OCI-LY1 (cell line): ENCODE measurements at regions not wholly inside any gene's neighbourhood (a gene's known extent, or its start where the extent isn't known, plus 50 kb on each side); places are given as distances from the start of the nearest gene placed in this dataset.

ENCODE experiments used
- H2AFZ ChIP-seq: fragments of 200-600 bp; sonication (generic), shearing (Covaris generic); 2 replicates; pipeline ENCODE4 v1.6.0; 2014; ENCODE audit warnings: antibody characterized with exemption, mild to moderate bottlenecking, low read length
- H3F3A ChIP-seq: fragments of 200-600 bp; sonication (generic), shearing (Covaris generic); 2 replicates; pipeline ENCODE4 v1.6.0; 2014; ENCODE audit warnings: mild to moderate bottlenecking, antibody characterized with exemption, low read length, moderate library complexity; ENCODE audit not compliant: insufficient read depth
- H3K27ac ChIP-seq: fragments of 200-600 bp; sonication (generic); 2 replicates; pipeline ENCODE4 v1.5.1; 2014; ENCODE audit warnings: low read length, mixed run types, mild to moderate bottlenecking, low read depth; ENCODE audit not compliant: poor library complexity, severe bottlenecking
- H3K27me3 ChIP-seq: fragments of 200-600 bp; sonication (generic); 2 replicates; pipeline ENCODE4 v1.6.0; 2014; ENCODE audit warnings: antibody characterized with exemption, mild to moderate bottlenecking, low read length, moderate library complexity; ENCODE audit not compliant: insufficient read depth
- H3K36me3 ChIP-seq: fragments of 200-600 bp; sonication (generic); 2 replicates; pipeline ENCODE4 v1.6.1; 2014; ENCODE audit warnings: mild to moderate bottlenecking, antibody characterized with exemption, low read length, moderate library complexity, mixed read lengths; ENCODE audit not compliant: insufficient read depth
- H3K4me1 ChIP-seq: fragments of 200-600 bp; sonication (generic); 2 replicates; pipeline ENCODE4 v1.5.1; 2014; ENCODE audit warnings: mild to moderate bottlenecking, low read length, moderate library complexity; ENCODE audit not compliant: insufficient read depth, severe bottlenecking
- H3K4me2 ChIP-seq: fragments of 200-600 bp; sonication (generic), shearing (Covaris generic); 2 replicates; pipeline ENCODE4 v1.6.1; 2014; ENCODE audit warnings: low read length
- H3K4me3 ChIP-seq: fragments of 200-600 bp; sonication (generic); 2 replicates; pipeline ENCODE4 v1.5.1; 2014; ENCODE audit warnings: low read length, low read depth, mild to moderate bottlenecking, mixed read lengths; ENCODE audit not compliant: poor library complexity, severe bottlenecking
- H3K79me2 ChIP-seq: fragments of 200-600 bp; shearing (Covaris generic); 2 replicates; pipeline ENCODE4 v1.6.1; 2016; ENCODE audit warnings: mixed run types, low read length, mixed read lengths; ENCODE audit not compliant: insufficient read depth
- H3K9ac ChIP-seq: fragments of 200-600 bp; sonication (generic), shearing (Covaris generic); 2 replicates; pipeline ENCODE4 v1.6.1; 2014; ENCODE audit warnings: mild to moderate bottlenecking, low read length, mixed read lengths
- H3K9me2 ChIP-seq: fragments of 200-600 bp; sonication (generic), shearing (Covaris generic); 2 replicates; pipeline ENCODE4 v1.6.1; 2014; ENCODE audit warnings: low read depth, mild to moderate bottlenecking, low read length, mixed read lengths
- H3K9me3 ChIP-seq: fragments of 200-600 bp; shearing (Covaris generic); 2 replicates; pipeline ENCODE4 v1.6.1; 2014; ENCODE audit warnings: low read length, mixed read lengths
- H4K20me1 ChIP-seq: fragments of 200-600 bp; sonication (generic), shearing (Covaris generic); 2 replicates; pipeline ENCODE4 v1.6.0; 2016; ENCODE audit warnings: mild to moderate bottlenecking, low read length; ENCODE audit not compliant: insufficient read depth
- CTCF ChIP-seq: fragments of 200-600 bp; sonication (generic), shearing (Covaris generic); IDR thresholded peaks from 2 replicates; pipeline ENCODE4 v1.5.1; 2017; ENCODE audit warnings: mild to moderate bottlenecking, antibody characterized with exemption, low read length, moderate library complexity, mixed read lengths
- EZH2 ChIP-seq: fragments of 200-600 bp; sonication (generic), shearing (Covaris generic); IDR thresholded peaks from 2 replicates; pipeline ENCODE4 v1.8.0; 2017; ENCODE audit warnings: borderline replicate concordance, mixed run types, mild to moderate bottlenecking, antibody characterized with exemption, low read length, moderate library complexity, mixed read lengths

- TF ChIP-seq CTCF, result no peak
- TF ChIP-seq EZH2, result no peak
- Histone ChIP-seq H3K27ac (no peak overlapping the region), H2AFZ (no peak overlapping the region), H3K9me3 (no peaks in the 10 kb centered on the region), H3K9me2 (no peaks in the 10 kb centered on the region), H3K27me3 (no peaks in the 10 kb centered on the region), H3K4me1 (no peaks in the 10 kb centered on the region), H3K79me2 (no peaks in the 10 kb centered on the region), H3K4me3 (no peak overlapping the region), H3K9ac (no peak overlapping the region), H3K4me2 (no peak overlapping the region), H4K20me1 (no peaks in the 10 kb centered on the region), H3F3A (no peaks in the 10 kb centered on the region), H3K36me3 (no peaks in the 10 kb centered on the region)
Observed at GRCh38 chr11:38332046-38332445, 1734.0 kb upstream of the RAG2 start.

- H3K4me3 ChIP-seq, result no peak overlapping the region
- no peak overlapping the region for H3K4me2 ChIP-seq
- no peaks in the 10 kb centered on the region for H3K36me3 ChIP-seq
- H4K20me1 ChIP-seq, result no peaks in the 10 kb centered on the region
- no peaks in the 10 kb centered on the region for H3K9me3 ChIP-seq
- no peak overlapping the region for H2AFZ ChIP-seq
- H3K4me1 ChIP-seq, result no peaks in the 10 kb centered on the region
- no peaks in the 10 kb centered on the region for H3F3A ChIP-seq
- no peak overlapping the region for H3K27ac ChIP-seq
- no peak overlapping the region for H3K9ac ChIP-seq
- no peaks in the 10 kb centered on the region for H3K9me2 ChIP-seq
- TF ChIP-seq CTCF (no peak), EZH2 (no peak)
- no peaks in the 10 kb centered on the region for H3K27me3 ChIP-seq
- no peaks in the 10 kb centered on the region for H3K79me2 ChIP-seq
Observed at GRCh38 chr11:38330578-38330977, 1732.5 kb upstream of the RAG2 start.

GRCh38 chr11:38323961-38324761, 1726.1 kb upstream of the RAG2 start:
- H3K27ac ChIP-seq, result no peak overlapping the region
- H3K79me2 ChIP-seq, result no peaks in the 10 kb centered on the region
- H3K27me3 ChIP-seq, result no peaks in the 10 kb centered on the region
- no peak for TF ChIP-seq CTCF
- TF ChIP-seq EZH2, result no peak
- H4K20me1 ChIP-seq, result no peaks in the 10 kb centered on the region
- no peaks in the 10 kb centered on the region for H3F3A ChIP-seq
- no peak overlapping the region for H2AFZ ChIP-seq
- no peaks in the 10 kb centered on the region for H3K4me1 ChIP-seq
- no peaks in the 10 kb centered on the region for H3K36me3 ChIP-seq
- no peak overlapping the region for H3K4me3 ChIP-seq
- no peaks in the 10 kb centered on the region for H3K9me3 ChIP-seq
- H3K9me2 ChIP-seq, result no peaks in the 10 kb centered on the region
- no peak overlapping the region for H3K4me2 ChIP-seq
- H3K9ac ChIP-seq, result no peak overlapping the region
